ENCODE measurements at regions not wholly inside any gene's neighbourhood (a gene's known extent, or its start where the extent isn't known, plus 50 kb on each side); places are given as distances from the start of the nearest gene placed in this dataset.

GRCh38 chr2:81703831-81704230, 1399.3 kb upstream of the LRRTM1 start:
- Histone ChIP-seq H2AFZ (ENCODE audit: low read length) (no peak overlapping the region), H3K4me1 (ENCODE audit: control insufficient read depth, extremely low read depth, insufficient read depth, low read length) (no peaks in the 10 kb centered on the region), H3K4me3 (replicated peaks in 1 of 4; ENCODE audit: control extremely low read depth in 1 of 4, insufficient read depth in 1 of 4, low read depth in 3 of 4, low read length in 4 of 4) (no peak overlapping the region), H3K79me2 (ENCODE audit: control insufficient read depth, insufficient read depth, low read length) (no peaks in the 10 kb centered on the region), H3K36me3 (ENCODE audit: control insufficient read depth, insufficient read depth, low read length) (no peaks in the 10 kb centered on the region), H3K4me2 (ENCODE audit: extremely low read depth, insufficient read depth, low read length) (no peak overlapping the region), H3K27ac (ENCODE audit: insufficient read depth, low read length) (no peak overlapping the region), H4K20me1 (ENCODE audit: control insufficient read depth, extremely low read depth, insufficient read depth, low read length) (no peaks in the 10 kb centered on the region), H3K27me3 (ENCODE audit: control insufficient read depth, insufficient read depth, low read length) (no peaks in the 10 kb centered on the region), H3K9me3 (ENCODE audit: control insufficient read depth, insufficient read depth, low read depth, low read length) (no peaks in the 10 kb centered on the region), H3K9ac (ENCODE audit: insufficient read depth, low read length) (no peak overlapping the region)
- no peak for DNase-seq (ENCODE audit: low read depth in 2 of 2)
- TF ChIP-seq, protein P1, sequence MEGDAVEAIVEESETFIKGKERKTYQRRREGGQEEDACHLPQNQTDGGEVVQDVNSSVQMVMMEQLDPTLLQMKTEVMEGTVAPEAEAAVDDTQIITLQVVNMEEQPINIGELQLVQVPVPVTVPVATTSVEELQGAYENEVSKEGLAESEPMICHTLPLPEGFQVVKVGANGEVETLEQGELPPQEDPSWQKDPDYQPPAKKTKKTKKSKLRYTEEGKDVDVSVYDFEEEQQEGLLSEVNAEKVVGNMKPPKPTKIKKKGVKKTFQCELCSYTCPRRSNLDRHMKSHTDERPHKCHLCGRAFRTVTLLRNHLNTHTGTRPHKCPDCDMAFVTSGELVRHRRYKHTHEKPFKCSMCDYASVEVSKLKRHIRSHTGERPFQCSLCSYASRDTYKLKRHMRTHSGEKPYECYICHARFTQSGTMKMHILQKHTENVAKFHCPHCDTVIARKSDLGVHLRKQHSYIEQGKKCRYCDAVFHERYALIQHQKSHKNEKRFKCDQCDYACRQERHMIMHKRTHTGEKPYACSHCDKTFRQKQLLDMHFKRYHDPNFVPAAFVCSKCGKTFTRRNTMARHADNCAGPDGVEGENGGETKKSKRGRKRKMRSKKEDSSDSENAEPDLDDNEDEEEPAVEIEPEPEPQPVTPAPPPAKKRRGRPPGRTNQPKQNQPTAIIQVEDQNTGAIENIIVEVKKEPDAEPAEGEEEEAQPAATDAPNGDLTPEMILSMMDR (conservative IDR thresholded peaks at IDR 0.05 in 1 of 2, IDR thresholded peaks at IDR 0.05 in 1 of 2; ENCODE audit: low read depth in 1 of 2, low read length in 2 of 2), result no peak

DNA sequence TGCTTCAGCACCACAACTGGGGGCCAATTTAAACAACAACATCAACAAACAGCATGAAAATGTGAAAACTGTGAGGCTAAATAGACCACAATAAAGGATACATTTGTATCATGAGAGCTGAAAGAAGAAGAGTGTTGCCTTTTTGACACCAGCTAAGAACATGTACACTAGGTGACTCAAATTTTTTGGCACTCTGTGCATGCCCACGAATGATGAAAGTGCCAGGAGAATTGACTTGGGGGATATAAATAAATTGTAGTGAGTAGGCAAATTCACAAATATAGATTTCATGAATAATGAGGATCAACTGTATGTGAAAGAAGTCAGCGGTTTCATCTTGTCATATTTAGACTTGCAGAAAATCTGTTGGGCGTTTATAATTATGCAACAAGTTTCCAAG, 1388.0 kb upstream of the LRRTM1 start:
- Histone ChIP-seq H3K9ac (ENCODE audit: insufficient read depth, low read length) (no peak overlapping the region), H3K36me3 (ENCODE audit: control insufficient read depth, insufficient read depth, low read length) (no peaks in the 10 kb centered on the region), H3K4me1 (ENCODE audit: control insufficient read depth, extremely low read depth, insufficient read depth, low read length) (no peaks in the 10 kb centered on the region), H3K27me3 (ENCODE audit: control insufficient read depth, insufficient read depth, low read length) (no peaks in the 10 kb centered on the region), H3K4me2 (ENCODE audit: extremely low read depth, insufficient read depth, low read length) (no peak overlapping the region), H3K9me3 (ENCODE audit: control insufficient read depth, insufficient read depth, low read depth, low read length) (no peaks in the 10 kb centered on the region), H3K4me3 (replicated peaks in 1 of 4; ENCODE audit: control extremely low read depth in 1 of 4, insufficient read depth in 1 of 4, low read depth in 3 of 4, low read length in 4 of 4) (no peak overlapping the region), H4K20me1 (ENCODE audit: control insufficient read depth, extremely low read depth, insufficient read depth, low read length) (no peaks in the 10 kb centered on the region), H2AFZ (ENCODE audit: low read length) (no peak overlapping the region), H3K27ac (ENCODE audit: insufficient read depth, low read length) (no peak overlapping the region), H3K79me2 (ENCODE audit: control insufficient read depth, insufficient read depth, low read length) (no peaks in the 10 kb centered on the region)
- TF ChIP-seq, protein P1 (conservative IDR thresholded peaks at IDR 0.05 in 1 of 2, IDR thresholded peaks at IDR 0.05 in 1 of 2; ENCODE audit: low read depth in 1 of 2, low read length in 2 of 2), result no peak
- no peak for TF ChIP-seq EZH2 (IDR thresholded peaks at IDR 0.05; ENCODE audit: low read length, missing control alignments)
- DNase-seq (ENCODE audit: low read depth in 2 of 2), result no peak

- H3K4me1 ChIP-seq (ENCODE audit: control insufficient read depth, extremely low read depth, insufficient read depth, low read length), result no peaks in the 10 kb centered on the region
- H3K27me3 ChIP-seq (ENCODE audit: control insufficient read depth, insufficient read depth, low read length), result no peaks in the 10 kb centered on the region
- no peaks in the 10 kb centered on the region for H3K9me3 ChIP-seq (ENCODE audit: control insufficient read depth, insufficient read depth, low read depth, low read length)
- no peaks in the 10 kb centered on the region for H3K79me2 ChIP-seq (ENCODE audit: control insufficient read depth, insufficient read depth, low read length)
- H3K27ac ChIP-seq (ENCODE audit: insufficient read depth, low read length), result no peak overlapping the region
- no peak overlapping the region for H2AFZ ChIP-seq (ENCODE audit: low read length)
- TF ChIP-seq, protein P1 (conservative IDR thresholded peaks at IDR 0.05 in 1 of 2, IDR thresholded peaks at IDR 0.05 in 1 of 2; ENCODE audit: low read depth in 1 of 2, low read length in 2 of 2), result no peak
- TF ChIP-seq EZH2 (IDR thresholded peaks at IDR 0.05; ENCODE audit: low read length, missing control alignments), result no peak
- no peak overlapping the region for H3K9ac ChIP-seq (ENCODE audit: insufficient read depth, low read length)
- no peak overlapping the region for H3K4me2 ChIP-seq (ENCODE audit: extremely low read depth, insufficient read depth, low read length)
- no peak for DNase-seq (ENCODE audit: low read depth in 2 of 2)
- no peaks in the 10 kb centered on the region for H4K20me1 ChIP-seq (ENCODE audit: control insufficient read depth, extremely low read depth, insufficient read depth, low read length)
- H3K36me3 ChIP-seq (ENCODE audit: control insufficient read depth, insufficient read depth, low read length), result no peaks in the 10 kb centered on the region
- no peak overlapping the region for H3K4me3 ChIP-seq (replicated peaks in 1 of 4; ENCODE audit: control extremely low read depth in 1 of 4, insufficient read depth in 1 of 4, low read depth in 3 of 4, low read length in 4 of 4)
Observed at GRCh38 chr2:81675641-81676040, 1371.1 kb upstream of the LRRTM1 start.

Measured in fibroblast of lung (primary cell).